GM19467 (cell line): ENCODE measurements at regions not wholly inside any gene's neighbourhood (a gene's known extent, or its start where the extent isn't known, plus 50 kb on each side); places are given as distances from the start of the nearest gene placed in this dataset.

Experiments
- ATAC-seq: cut with Tn5 transposase; IDR thresholded peaks from one replicate; pipeline ENCODE4 v1.9.1; 2021; ENCODE audit warnings: mild to moderate bottlenecking, moderate library complexity; ENCODE audit not compliant: unreplicated experiment

- no peak for ATAC-seq
These were observed 332.5 kb downstream of the FRK start for GRCh38 chr6:115728171-115728570.

- ATAC-seq = no peak
These were observed 339.1 kb downstream of the FRK start for GRCh38 chr6:115721564-115721963.

GRCh38 chr6:115720900-115721299, 339.8 kb downstream of the FRK start:
- no peak for ATAC-seq

- ATAC-seq = peak; percentile 29
These were observed 343.2 kb downstream of the FRK start for GRCh38 chr6:115717472-115717871.

- peak; percentile 94 for ATAC-seq
These were observed 343.6 kb downstream of the FRK start for GRCh38 chr6:115717062-115717461.

GRCh38 chr6:115712291-115712961, 348.3 kb downstream of the FRK start:
- ATAC-seq = no peak

- ATAC-seq = no peak
These were observed 351.8 kb downstream of the FRK start for GRCh38 chr6:115708850-115709249.

GRCh38 chr6:115706981-115707380, 353.7 kb downstream of the FRK start:
- ATAC-seq = no peak

- ATAC-seq = no peak
These were observed 354.4 kb downstream of the FRK start for GRCh38 chr6:115706324-115706723.

GRCh38 chr6:115704028-115704427, 356.7 kb downstream of the FRK start:
- no peak for ATAC-seq

GRCh38 chr6:115691433-115691832, 369.3 kb downstream of the FRK start:
- no peak for ATAC-seq

GRCh38 chr6:115690854-115691253, 369.8 kb downstream of the FRK start:
- ATAC-seq = no peak

- no peak for ATAC-seq
These were observed 378.5 kb downstream of the FRK start for GRCh38 chr6:115681978-115682775.

GRCh38 chr6:115680621-115681020, 380.1 kb downstream of the FRK start:
- ATAC-seq = no peak

- ATAC-seq = no peak
These were observed 383.5 kb downstream of the FRK start for GRCh38 chr6:115677198-115677597.

GRCh38 chr6:115675443-115675842, 385.2 kb downstream of the FRK start:
- ATAC-seq = no peak

- no peak for ATAC-seq
These were observed 391.9 kb downstream of the FRK start for GRCh38 chr6:115668781-115669180.

GRCh38 chr6:115668211-115668610, 392.5 kb downstream of the FRK start:
- no peak for ATAC-seq

GRCh38 chr6:115667478-115668026, 393.1 kb downstream of the FRK start:
- ATAC-seq = no peak

GRCh38 chr6:115666997-115667396, 393.7 kb downstream of the FRK start:
- no peak for ATAC-seq

- ATAC-seq = no peak
These were observed 395.4 kb downstream of the FRK start for GRCh38 chr6:115665310-115665709.

- no peak for ATAC-seq
These were observed 397.0 kb downstream of the FRK start for GRCh38 chr6:115663681-115664080.
